GM12878 (cell line): ENCODE measurements at regions not wholly inside any gene's neighbourhood (a gene's known extent, or its start where the extent isn't known, plus 50 kb on each side); places are given as distances from the start of the nearest gene placed in this dataset.

ENCODE experiments used
- ATAC-seq: fragments of 200-7000 bp; cut with Tn5 transposase; 3 replicates; pipeline ENCODE4 v1.9.1; 2020; ENCODE audit warnings: mild to moderate bottlenecking, moderate library complexity
- BruUV-seq: library from RNA; stranded (reverse); fragments of 400-500 nt; replicated peaks from 2 replicates; lab custom pipeline; 2021; lab: Mats Ljungman, UMichigan
- CTCF ChIA-PET: fragments of 300-600 bp; sonication (Branson Sonifier 250); formaldehyde crosslinking; extraction: SDS; loops from one replicate; lab custom pipeline; 2021; ENCODE audit warnings: inconsistent platforms; lab: Yijun Ruan, JAX
- POLR2A ChIA-PET: fragments of 350-600 bp; formaldehyde crosslinking; extraction: SDS; loops from one replicate; lab custom pipeline; 2021; ENCODE audit warnings: inconsistent platforms; lab: Charles Lee
- RAD21 ChIA-PET: fragments of 300-600 bp; sonication (Branson Sonifier 250); formaldehyde crosslinking; loops from one replicate; lab custom pipeline; 2023; ENCODE audit warnings: antibody characterized with exemption; ENCODE audit not compliant: unreplicated experiment; lab: Charles Lee
- SMC1A ChIA-PET: fragments of 300-600 bp; sonication (Branson Sonifier 250); formaldehyde crosslinking; loops from one replicate; lab custom pipeline; 2023; ENCODE audit not compliant: unreplicated experiment, uncharacterized antibody; lab: Charles Lee
- DNase-seq: peaks from one replicate; pipeline ENCODE4 v3.0.0-alpha.2; 2011; ENCODE audit warnings: low read depth, low spot score
- FAIRE-seq: peaks from 3 replicates; lab custom pipeline; 2011; peaks lifted over from hg19 to GRCh38; lab: Jason Lieb, UNC
- H2AFZ ChIP-seq: 2 replicates; pipeline ENCODE4 v1.6.0; 2011; ENCODE audit warnings: low read depth, low read length, control low read depth; ENCODE audit not compliant: control insufficient read depth
- H3K27ac ChIP-seq: 2 replicates; pipeline ENCODE4 v1.5.1; 2011; ENCODE audit warnings: control low read depth; ENCODE audit not compliant: control insufficient read depth, insufficient read depth
- H3K27me3 ChIP-seq, 2 experiments: replicated peaks in 1 of 2; 2 replicates each; pipeline versions ENCODE4 v1.6.0 to v1.6.1; 2011; ENCODE audit warnings: low read length in 1 of 2; ENCODE audit not compliant: control insufficient read depth in 2 of 2, insufficient read depth in 2 of 2
- H3K36me3 ChIP-seq, 2 experiments: 2 replicates each; pipeline ENCODE4 v1.5.1; 2011; ENCODE audit warnings: low read length in 1 of 2; ENCODE audit not compliant: control insufficient read depth in 2 of 2, insufficient read depth in 2 of 2
- H3K4me1 ChIP-seq: 2 replicates; pipeline ENCODE4 v1.6.1; 2011; ENCODE audit warnings: mild to moderate bottlenecking, low read length, moderate library complexity, mixed read lengths; ENCODE audit not compliant: control insufficient read depth, insufficient read depth
- H3K4me2 ChIP-seq: 2 replicates; pipeline ENCODE4 v1.6.0; 2011; ENCODE audit warnings: control low read depth; ENCODE audit not compliant: control insufficient read depth, insufficient read depth
- H3K4me3 ChIP-seq: fragments of 200-600 bp; sonication (generic); 2 replicates; pipeline ENCODE4 v1.5.1; 2016
- H3K79me2 ChIP-seq: 2 replicates; pipeline ENCODE4 v1.6.0; 2011; ENCODE audit warnings: low read length; ENCODE audit not compliant: control insufficient read depth, insufficient read depth
- H3K9ac ChIP-seq: 2 replicates; pipeline ENCODE4 v1.8.0; 2011; ENCODE audit warnings: low read length, control low read depth, mixed read lengths; ENCODE audit not compliant: control insufficient read depth, insufficient read depth
- H3K9me3 ChIP-seq: replicated peaks from 3 replicates; pipeline ENCODE4 v1.5.1; 2011; ENCODE audit warnings: mild to moderate bottlenecking, low read length; ENCODE audit not compliant: control insufficient read depth, insufficient read depth
- H4K20me1 ChIP-seq: 2 replicates; pipeline ENCODE4 v1.6.0; 2011; ENCODE audit not compliant: control insufficient read depth, insufficient read depth
- ASH2L ChIP-seq: fragments of 300-600, 200-600 bp; sonication (generic); IDR thresholded peaks from 2 replicates; pipeline ENCODE4 v1.6.1; 2017; ENCODE audit warnings: low read depth, mild to moderate bottlenecking, borderline replicate concordance
- CBFB ChIP-seq: IDR thresholded peaks from 2 replicates; pipeline ENCODE4 v1.6.1; 2016; ENCODE audit warnings: antibody characterized with exemption, low read depth
- ESRRA ChIP-seq: IDR thresholded peaks from 2 replicates; pipeline ENCODE4 v1.6.1; 2012; ENCODE audit warnings: mild to moderate bottlenecking, low read length, improper control_type of control experiment
- ETV6 ChIP-seq, 2 experiments: fragments of 450-650 bp in 1 of 2; IDR thresholded peaks in 1 of 2; conservative IDR thresholded peaks in 1 of 2; 2 replicates each; pipeline ENCODE4 v1.6.1; 2014; ENCODE audit warnings: antibody characterized with exemption in 1 of 2, borderline replicate concordance in 1 of 2, low read depth in 1 of 2, mild to moderate bottlenecking in 1 of 2, moderate library complexity in 1 of 2
- HDGF ChIP-seq: fragments of 450-650 bp; IDR thresholded peaks from 2 replicates; pipeline ENCODE4 v1.6.1; 2016; ENCODE audit warnings: antibody characterized with exemption
- KDM1A ChIP-seq: fragments of 200-600 bp; sonication (generic); IDR thresholded peaks from 2 replicates; pipeline ENCODE4 v1.6.1; 2016; ENCODE audit warnings: borderline replicate concordance
- SRF ChIP-seq, 2 experiments: IDR thresholded peaks; 2 replicates each; pipeline ENCODE4 v1.6.1; 2011; ENCODE audit warnings: low read depth in 2 of 2, low read length in 2 of 2, mild to moderate bottlenecking in 1 of 2, moderate library complexity in 1 of 2
- ZBED1 ChIP-seq: IDR thresholded peaks from 2 replicates; pipeline ENCODE4 v1.6.1; 2016; ENCODE audit warnings: borderline replicate concordance
- ZNF687 ChIP-seq: fragments of 450-650 bp; IDR thresholded peaks from 2 replicates; pipeline ENCODE4 v1.6.1; 2017; ENCODE audit warnings: mild to moderate bottlenecking, moderate library complexity
- whole genome bisulfite sequencing: methylation state at CpG from one replicate; pipeline ENCODE4 v1.1.6; 2016; ENCODE audit warnings: low lambda C conversion rate; ENCODE audit not compliant: insufficient replicate concordance, insufficient coverage; ENCODE audit errors: missing lambda C conversion rate; 5-methylcytosine and 5-hydroxymethylcytosine counted together
- in situ Hi-C: fragments of 300-500 bp; cut with MboI; formaldehyde crosslinking; loops from 9 replicates; pipeline ENCODE4 v1.14.3; 2018; ENCODE audit warnings: mixed read lengths
- intact Hi-C: fragments of 100-400 bp; cut with micrococcal nuclease; formaldehyde crosslinking; loops from one replicate; pipeline ENCODE4 v1.14.2; 2022; ENCODE audit not compliant: unreplicated experiment

GRCh38 chr16:65655802-65656201 lies 533.9 kb upstream of the CDH11 start (continued):
- no peak for TF ChIP-seq ETV6 (conservative IDR thresholded peaks at IDR 0.05 in 1 of 2, IDR thresholded peaks at IDR 0.05 in 1 of 2; ENCODE audit: borderline replicate concordance in 1 of 2, low read depth in 1 of 2)

DNA sequence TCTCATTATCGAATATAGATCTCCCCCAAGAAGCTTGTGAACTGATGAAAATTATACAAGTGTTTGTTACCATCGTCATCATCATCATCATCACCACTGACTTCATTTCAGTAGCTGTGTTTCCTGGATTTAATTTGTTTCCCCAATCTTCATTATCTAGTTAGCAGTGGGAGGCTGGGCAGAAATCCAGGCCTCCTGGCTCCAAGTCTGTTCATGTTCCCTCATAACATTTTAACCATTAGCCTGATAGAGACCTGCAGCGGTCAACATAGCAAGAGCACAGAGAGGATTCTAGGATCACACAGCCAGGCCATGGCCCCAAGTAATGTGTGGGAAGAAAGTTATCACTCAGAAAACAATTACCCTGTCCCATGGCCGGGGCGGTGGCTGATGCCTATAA lies 526.2 kb upstream of the CDH11 start:
- DNase-seq (no peak), FAIRE-seq (no peak), ATAC-seq (no peak)
- ChIA-PET POLR2A (no interaction called here), RAD21 (no interaction called here), CTCF (no interaction called here), SMC1A (no interaction called here)
- WGBS = 13% methylated on average over 5 of the region's 5 CpGs
- no peaks in the 10 kb centered on the region for H3K4me1 ChIP-seq
- H4K20me1 ChIP-seq = no peaks in the 10 kb centered on the region
- BruUV-seq = no TSS peak
- intact Hi-C loops = no loop called here
- H2AFZ ChIP-seq = no peak overlapping the region
- H3K9me3 ChIP-seq = no peaks in the 10 kb centered on the region
- no peak overlapping the region for H3K4me3 ChIP-seq
- no peak overlapping the region for H3K9ac ChIP-seq
- H3K79me2 ChIP-seq = no peaks in the 10 kb centered on the region
- H3K4me2 ChIP-seq = no peak overlapping the region
- no peaks in the 10 kb centered on the region for H3K27me3 ChIP-seq
- in situ Hi-C loops = no loop called here
- H3K36me3 ChIP-seq = no peaks in the 10 kb centered on the region
- TF ChIP-seq KDM1A (no peak), HDGF (no peak), SRF (IDR thresholded peaks at IDR 0.05; ENCODE audit: low read depth in 2 of 2, low read length in 2 of 2) (no peak), ESRRA (no peak), ZBED1 (no peak), ASH2L (no peak), CBFB (no peak), ZNF687 (no peak)
- H3K27ac ChIP-seq = no peak overlapping the region
